A673 (cell line): ENCODE measurements at regions not wholly inside any gene's neighbourhood (a gene's known extent, or its start where the extent isn't known, plus 50 kb on each side); places are given as distances from the start of the nearest gene placed in this dataset.
"Not testable (repeated sequence)": the region's sequence is repeated elsewhere in the genome, so short reads cannot be mapped to it uniquely, and the experiment has no call there.

Experiments used
- BruUV-seq: library from RNA; stranded (reverse); fragments of 400-500 nt; replicated peaks from 2 replicates; lab custom pipeline; 2021; lab: Mats Ljungman, UMichigan
- CTCF ChIA-PET: fragments of 300-600 bp; sonication (Branson Sonifier 250); formaldehyde crosslinking; loops from one replicate; lab custom pipeline; 2022; ENCODE audit warnings: antibody characterized with exemption; lab: Charles Lee
- POLR2A ChIA-PET: fragments of 300-600 bp; sonication (Branson Sonifier 250); formaldehyde crosslinking; loops from one replicate; lab custom pipeline; 2022; ENCODE audit warnings: antibody characterized with exemption; ENCODE audit not compliant: low non-redundant PET; lab: Charles Lee
- DNase-seq: peaks from one replicate; pipeline ENCODE4 v3.0.0-alpha.2; 2015; ENCODE audit warnings: low spot score
- H3K27ac ChIP-seq: fragments of 200-600 bp; sonication (generic); 2 replicates; pipeline ENCODE4 v1.5.1; 2016; ENCODE audit warnings: mixed run types, low read depth, mild to moderate bottlenecking, mixed read lengths, antibody characterized with exemption, low read length; ENCODE audit not compliant: poor library complexity, severe bottlenecking
- H3K27me3 ChIP-seq: fragments of 200-600 bp; sonication (generic); replicated peaks from 2 replicates; pipeline ENCODE4 v1.6.1; 2017; ENCODE audit warnings: mixed run types, low read depth, mild to moderate bottlenecking, mixed read lengths, antibody characterized with exemption, low read length; ENCODE audit not compliant: insufficient read depth, poor library complexity
- H3K36me3 ChIP-seq: fragments of 200-600 bp; sonication (generic); 2 replicates; pipeline ENCODE4 v1.6.1; 2016; ENCODE audit warnings: mixed run types, mild to moderate bottlenecking, mixed read lengths, antibody characterized with exemption, low read length; ENCODE audit not compliant: insufficient read depth, poor library complexity, severe bottlenecking
- H3K4me1 ChIP-seq: fragments of 200-600 bp; sonication (generic); 2 replicates; pipeline ENCODE4 v1.6.1; 2017; ENCODE audit warnings: mixed run types, mild to moderate bottlenecking, mixed read lengths, antibody characterized with exemption, low read length; ENCODE audit not compliant: insufficient read depth, poor library complexity, severe bottlenecking
- H3K4me3 ChIP-seq: fragments of 200-600 bp; sonication (generic); 2 replicates; pipeline ENCODE4 v1.5.1; 2016; ENCODE audit warnings: low read depth, mixed run types, mild to moderate bottlenecking, mixed read lengths, low read length; ENCODE audit not compliant: poor library complexity, severe bottlenecking
- H3K9me3 ChIP-seq: fragments of 200-600 bp; sonication (generic); 2 replicates; pipeline ENCODE4 v1.6.1; 2016; ENCODE audit warnings: mixed run types, low read depth, mild to moderate bottlenecking, mixed read lengths, antibody characterized with exemption, low read length; ENCODE audit not compliant: poor library complexity, severe bottlenecking
- EZH2 ChIP-seq: fragments of 200-600 bp; sonication (generic); IDR thresholded peaks from 2 replicates; pipeline ENCODE4 v1.6.1; 2017; ENCODE audit warnings: borderline replicate concordance, low read depth, mild to moderate bottlenecking, mixed read lengths, antibody characterized with exemption, low read length; ENCODE audit not compliant: poor library complexity, severe bottlenecking
- intact Hi-C: fragments of 100-400 bp; cut with micrococcal nuclease; formaldehyde crosslinking; loops from one replicate; pipeline ENCODE4 v1.10.0; 2022; ENCODE audit not compliant: unreplicated experiment
- TF ChIP-seq, protein P1 (sequence below): fragments of 300-800, 200-600 bp; sonication (generic); conservative IDR thresholded peaks from 2 replicates; pipeline ENCODE4 v1.5.1; 2017; ENCODE audit warnings: low read depth, mild to moderate bottlenecking, antibody characterized with exemption, low read length, moderate library complexity, mixed read lengths

DNA sequence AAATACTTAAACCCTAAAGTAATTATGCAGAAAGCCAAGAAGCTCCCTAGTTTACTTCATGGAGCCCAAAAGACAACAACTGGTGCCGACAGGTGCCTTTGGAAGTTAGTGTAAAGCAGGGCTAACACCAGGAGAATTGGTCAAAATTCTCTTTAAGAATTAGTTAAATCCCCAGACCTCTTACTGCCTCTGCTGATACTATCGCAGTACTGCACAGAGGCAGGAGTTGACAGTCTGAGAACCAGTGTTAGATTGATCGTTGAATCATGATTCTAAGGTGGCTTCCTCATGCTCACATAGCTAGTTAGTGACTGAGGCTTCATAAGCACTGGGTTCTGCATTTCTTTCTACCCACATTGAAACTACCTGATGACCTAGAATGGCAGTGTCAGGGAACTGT lies 445.0 kb downstream of the XIRP2 start:
- POLR2A ChIA-PET = no interaction called here
- intact Hi-C loops = loop anchor here (5.0 kb wide), 1 partner anchor 41 kb away; the partner anchor contains the start of gene B3GALT1
- no peak for TF ChIP-seq EZH2
- TF ChIP-seq, protein P1, sequence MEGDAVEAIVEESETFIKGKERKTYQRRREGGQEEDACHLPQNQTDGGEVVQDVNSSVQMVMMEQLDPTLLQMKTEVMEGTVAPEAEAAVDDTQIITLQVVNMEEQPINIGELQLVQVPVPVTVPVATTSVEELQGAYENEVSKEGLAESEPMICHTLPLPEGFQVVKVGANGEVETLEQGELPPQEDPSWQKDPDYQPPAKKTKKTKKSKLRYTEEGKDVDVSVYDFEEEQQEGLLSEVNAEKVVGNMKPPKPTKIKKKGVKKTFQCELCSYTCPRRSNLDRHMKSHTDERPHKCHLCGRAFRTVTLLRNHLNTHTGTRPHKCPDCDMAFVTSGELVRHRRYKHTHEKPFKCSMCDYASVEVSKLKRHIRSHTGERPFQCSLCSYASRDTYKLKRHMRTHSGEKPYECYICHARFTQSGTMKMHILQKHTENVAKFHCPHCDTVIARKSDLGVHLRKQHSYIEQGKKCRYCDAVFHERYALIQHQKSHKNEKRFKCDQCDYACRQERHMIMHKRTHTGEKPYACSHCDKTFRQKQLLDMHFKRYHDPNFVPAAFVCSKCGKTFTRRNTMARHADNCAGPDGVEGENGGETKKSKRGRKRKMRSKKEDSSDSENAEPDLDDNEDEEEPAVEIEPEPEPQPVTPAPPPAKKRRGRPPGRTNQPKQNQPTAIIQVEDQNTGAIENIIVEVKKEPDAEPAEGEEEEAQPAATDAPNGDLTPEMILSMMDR = peak; percentile 40; the same call in 1 of the 2 replicates
- CTCF ChIA-PET = interaction anchor here (0.6 kb wide), 1 partner anchor 39 kb away, joined by 3 read pairs; no protein-coding TSS in a partner anchor
- peaks cover 36% of the 10 kb centered on the region for H3K4me1 ChIP-seq
- H3K36me3 ChIP-seq = no peaks in the 10 kb centered on the region
- BruUV-seq = no TSS peak
- no peak overlapping the region for H3K4me3 ChIP-seq
- H3K27ac ChIP-seq = no peak overlapping the region
- H3K9me3 ChIP-seq = no peaks in the 10 kb centered on the region
- H3K27me3 ChIP-seq = no peaks in the 10 kb centered on the region
- DNase-seq = peak; percentile 47

DNA sequence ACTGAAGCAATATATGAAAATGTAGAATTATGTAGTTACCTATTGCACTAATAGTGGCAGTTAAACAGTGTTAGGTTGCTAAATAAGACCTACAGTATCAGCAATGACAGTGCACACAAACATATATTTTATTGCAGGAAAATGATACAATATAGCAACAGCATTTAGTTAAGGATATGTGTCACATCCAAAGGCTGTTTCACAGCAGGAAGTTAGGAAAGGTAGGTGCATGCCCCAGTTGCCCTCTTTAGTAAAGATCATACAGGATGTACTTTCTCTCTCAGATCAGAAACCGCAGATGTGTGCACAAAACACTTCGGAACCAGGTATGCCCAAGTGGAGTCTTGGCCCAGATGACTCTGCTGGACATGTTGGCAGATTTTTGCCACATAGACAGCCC lies 444.1 kb downstream of the XIRP2 start:
- Histone ChIP-seq H3K36me3 (no peaks in the 10 kb centered on the region), H3K9me3 (no peaks in the 10 kb centered on the region), H3K4me3 (no peak overlapping the region), H3K27ac (peak overlapping the region; percentile 0), H3K4me1 (peaks cover 36% of the 10 kb centered on the region), H3K27me3 (no peaks in the 10 kb centered on the region)
- POLR2A ChIA-PET = no interaction called here
- CTCF ChIA-PET = no interaction called here
- no TSS peak for BruUV-seq
- DNase-seq = peak; percentile 9
- intact Hi-C loops = loop anchor here (5.0 kb wide), 1 partner anchor 40 kb away; the partner anchor contains the start of gene B3GALT1
- TF ChIP-seq, protein P1 = no peak
- no peak for TF ChIP-seq EZH2

DNA sequence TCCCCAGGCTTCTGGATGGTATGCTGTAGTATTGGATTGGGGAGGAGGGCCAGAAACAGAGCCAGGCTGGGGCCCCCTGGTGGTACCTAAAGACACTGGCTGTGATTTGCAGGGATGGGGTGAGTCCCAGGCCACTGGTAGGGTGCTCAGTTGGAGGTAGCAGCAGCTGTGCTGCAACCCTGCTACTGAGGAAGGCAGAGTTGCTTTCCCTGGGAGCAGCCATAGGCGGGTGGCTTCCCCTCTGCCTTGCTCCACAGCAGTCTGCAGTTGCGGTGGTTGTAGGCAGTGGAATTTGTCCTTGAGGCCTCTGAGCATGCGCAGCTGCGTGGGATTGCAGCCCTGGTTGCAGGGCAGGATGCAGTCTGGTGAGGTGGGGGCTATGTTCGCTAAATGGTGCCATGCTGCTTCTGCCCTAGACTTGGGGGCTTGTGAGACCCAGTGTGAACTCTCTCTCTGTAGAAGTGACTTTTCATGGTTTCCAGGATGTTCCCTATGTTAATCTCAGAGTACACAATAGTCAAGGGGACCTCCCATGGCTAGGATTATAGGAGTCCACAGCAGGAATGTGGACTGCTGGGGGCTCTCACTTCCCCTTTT lies 443.5 kb downstream of the XIRP2 start:
- no TSS peak for BruUV-seq
- H3K36me3 ChIP-seq = no peaks in the 10 kb centered on the region
- peak overlapping the region; percentile 70 for H3K27ac ChIP-seq
- intact Hi-C loops = loop anchor here (5.0 kb wide), 1 partner anchor 39 kb away; the partner anchor contains the start of gene B3GALT1
- ChIA-PET POLR2A (no interaction called here), CTCF (no interaction called here)
- peaks cover 36% of the 10 kb centered on the region for H3K4me1 ChIP-seq
- H3K27me3 ChIP-seq = no peaks in the 10 kb centered on the region
- TF ChIP-seq, protein P1 = peak; percentile 58
- no peak for TF ChIP-seq EZH2
- no peak overlapping the region for H3K4me3 ChIP-seq
- H3K9me3 ChIP-seq = no peaks in the 10 kb centered on the region
- peak; percentile 76 for DNase-seq

- intact Hi-C loops, BruUV-seq, H3K9me3 ChIP-seq, H3K4me3 ChIP-seq, DNase-seq, H3K36me3 ChIP-seq, POLR2A ChIA-PET, CTCF ChIA-PET, H3K27ac ChIP-seq, H3K27me3 ChIP-seq: not testable (repeated sequence)
- H3K4me1 ChIP-seq = peaks cover 25% of the 10 kb centered on the region
These were observed 440.5 kb downstream of the XIRP2 start for GRCh38 chr2:167328808-167329207.
